ENCODE measurements at regions not wholly inside any gene's neighbourhood (a gene's known extent, or its start where the extent isn't known, plus 50 kb on each side); places are given as distances from the start of the nearest gene placed in this dataset.
A peak's percentile ranks its signal among the peaks of the same experiment; 100 is the strongest.

DNA sequence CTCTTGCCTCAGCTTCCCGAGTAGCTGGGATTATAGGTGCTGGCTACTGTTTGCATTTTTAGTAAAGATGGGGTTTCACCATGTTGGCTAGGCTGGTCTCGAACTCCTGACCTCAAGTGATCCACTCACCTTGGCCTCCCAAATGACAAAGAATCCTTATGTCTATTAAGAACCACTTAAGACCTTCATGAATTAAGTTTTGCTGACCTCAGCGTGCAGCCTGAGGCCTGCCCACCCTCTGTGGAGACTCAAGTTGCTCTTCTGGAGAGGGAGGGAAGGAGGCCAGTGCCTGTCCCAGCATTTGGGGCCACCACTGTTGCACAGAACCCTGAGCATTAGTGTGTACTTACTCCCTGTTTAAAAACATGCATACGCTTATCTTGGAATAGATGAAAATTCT, 313.3 kb downstream of the FGF9 start:
- no peak overlapping the region for H3K4me3 ChIP-seq
- WGBS, 2 donors (ENCODE audit: low coverage in 1 of 2) = 80 to 83% methylated on average over 1 to 2 of the region's 4 CpGs
- TF ChIP-seq POLR2AphosphoS5 (IDR thresholded peaks at IDR 0.05) = no peak
- TF ChIP-seq EP300 (IDR thresholded peaks at IDR 0.05) = no peak
- TF ChIP-seq POLR2A (IDR thresholded peaks at IDR 0.05) = no peak
- TF ChIP-seq, protein P1, sequence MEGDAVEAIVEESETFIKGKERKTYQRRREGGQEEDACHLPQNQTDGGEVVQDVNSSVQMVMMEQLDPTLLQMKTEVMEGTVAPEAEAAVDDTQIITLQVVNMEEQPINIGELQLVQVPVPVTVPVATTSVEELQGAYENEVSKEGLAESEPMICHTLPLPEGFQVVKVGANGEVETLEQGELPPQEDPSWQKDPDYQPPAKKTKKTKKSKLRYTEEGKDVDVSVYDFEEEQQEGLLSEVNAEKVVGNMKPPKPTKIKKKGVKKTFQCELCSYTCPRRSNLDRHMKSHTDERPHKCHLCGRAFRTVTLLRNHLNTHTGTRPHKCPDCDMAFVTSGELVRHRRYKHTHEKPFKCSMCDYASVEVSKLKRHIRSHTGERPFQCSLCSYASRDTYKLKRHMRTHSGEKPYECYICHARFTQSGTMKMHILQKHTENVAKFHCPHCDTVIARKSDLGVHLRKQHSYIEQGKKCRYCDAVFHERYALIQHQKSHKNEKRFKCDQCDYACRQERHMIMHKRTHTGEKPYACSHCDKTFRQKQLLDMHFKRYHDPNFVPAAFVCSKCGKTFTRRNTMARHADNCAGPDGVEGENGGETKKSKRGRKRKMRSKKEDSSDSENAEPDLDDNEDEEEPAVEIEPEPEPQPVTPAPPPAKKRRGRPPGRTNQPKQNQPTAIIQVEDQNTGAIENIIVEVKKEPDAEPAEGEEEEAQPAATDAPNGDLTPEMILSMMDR (IDR thresholded peaks at IDR 0.05) = no peak
- no peaks in the 10 kb centered on the region for H3K27me3 ChIP-seq
- H3K27ac ChIP-seq = no peak overlapping the region
- H3K4me1 ChIP-seq = peaks cover 0 to 8% (median 0%) of the 10 kb centered on the region in 3 donors
- H3K36me3 ChIP-seq = no peaks in the 10 kb centered on the region
- ATAC-seq = no peak
- no peaks in the 10 kb centered on the region for H3K9me3 ChIP-seq

DNA sequence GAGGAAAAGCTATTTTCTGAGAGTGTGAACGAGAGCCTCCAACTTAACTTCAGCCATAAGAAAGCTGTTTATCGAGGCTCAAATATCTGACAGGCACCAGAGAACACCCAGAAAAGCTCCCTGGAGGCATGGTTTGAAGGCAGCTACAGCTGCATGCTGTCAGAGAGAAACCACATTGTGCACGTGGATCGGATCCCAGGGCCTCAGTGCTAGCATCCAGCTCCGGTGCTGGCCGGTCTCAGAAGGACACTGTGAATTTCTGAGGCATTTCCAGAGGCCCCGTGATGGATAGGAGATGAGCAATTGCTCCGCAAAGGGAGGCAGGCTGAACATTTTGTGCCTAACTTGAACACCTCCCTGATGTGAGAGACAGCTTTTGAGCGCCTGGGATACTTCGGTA, 315.7 kb downstream of the FGF9 start:
- H3K27me3 ChIP-seq = no peaks in the 10 kb centered on the region
- TF ChIP-seq, protein P1 (IDR thresholded peaks at IDR 0.05) = no peak
- peak; percentile 56 for TF ChIP-seq POLR2AphosphoS5 (IDR thresholded peaks at IDR 0.05)
- no peak for TF ChIP-seq EP300 (IDR thresholded peaks at IDR 0.05)
- TF ChIP-seq POLR2A (IDR thresholded peaks at IDR 0.05) = no peak
- WGBS, 2 donors (ENCODE audit: low coverage in 1 of 2) = 39 to 72% methylated on average over 2 to 4 of the region's 10 CpGs
- H3K27ac ChIP-seq = peak overlapping the region in 3 of 4 donors; percentile 61 to 69 (median 68)
- no peaks in the 10 kb centered on the region for H3K9me3 ChIP-seq
- no peaks in the 10 kb centered on the region for H3K36me3 ChIP-seq
- peak; percentile 94 for ATAC-seq
- peaks cover 0 to 8% (median 0%) of the 10 kb centered on the region in 3 donors for H3K4me1 ChIP-seq
- no peak overlapping the region for H3K4me3 ChIP-seq

DNA sequence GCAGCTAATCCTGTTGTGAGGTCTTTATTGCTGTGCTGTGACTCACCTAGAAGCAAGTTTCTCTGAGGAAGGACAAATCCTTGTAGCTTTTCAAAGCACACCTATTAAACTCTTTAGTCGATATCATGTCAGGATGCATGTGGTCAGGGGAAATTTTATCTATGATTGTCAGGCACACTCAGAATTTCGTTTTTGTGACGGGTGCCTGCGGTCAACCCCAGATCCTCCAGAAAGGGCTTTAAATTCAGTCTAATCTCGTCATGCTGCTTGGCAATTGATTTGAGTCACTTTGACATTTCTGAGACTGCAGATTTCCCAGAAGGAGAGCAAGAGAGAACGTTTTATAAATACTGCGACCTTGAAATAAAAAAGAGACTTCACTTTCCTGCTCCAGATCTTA, 316.9 kb downstream of the FGF9 start:
- H3K27ac ChIP-seq = no peak overlapping the region
- no peaks in the 10 kb centered on the region for H3K36me3 ChIP-seq
- H3K4me3 ChIP-seq = no peak overlapping the region
- no peaks in the 10 kb centered on the region for H3K27me3 ChIP-seq
- ATAC-seq = no peak
- TF ChIP-seq POLR2A (IDR thresholded peaks at IDR 0.05) = no peak
- no peak for TF ChIP-seq POLR2AphosphoS5 (IDR thresholded peaks at IDR 0.05)
- TF ChIP-seq, protein P1 (IDR thresholded peaks at IDR 0.05) = no peak
- no peak for TF ChIP-seq EP300 (IDR thresholded peaks at IDR 0.05)
- H3K4me1 ChIP-seq = peaks cover 0 to 8% (median 0%) of the 10 kb centered on the region in 3 donors
- 77 to 82% methylated on average over 4 to 7 of the region's 7 CpGs for WGBS, 2 donors (ENCODE audit: low coverage in 1 of 2)
- no peaks in the 10 kb centered on the region for H3K9me3 ChIP-seq

DNA sequence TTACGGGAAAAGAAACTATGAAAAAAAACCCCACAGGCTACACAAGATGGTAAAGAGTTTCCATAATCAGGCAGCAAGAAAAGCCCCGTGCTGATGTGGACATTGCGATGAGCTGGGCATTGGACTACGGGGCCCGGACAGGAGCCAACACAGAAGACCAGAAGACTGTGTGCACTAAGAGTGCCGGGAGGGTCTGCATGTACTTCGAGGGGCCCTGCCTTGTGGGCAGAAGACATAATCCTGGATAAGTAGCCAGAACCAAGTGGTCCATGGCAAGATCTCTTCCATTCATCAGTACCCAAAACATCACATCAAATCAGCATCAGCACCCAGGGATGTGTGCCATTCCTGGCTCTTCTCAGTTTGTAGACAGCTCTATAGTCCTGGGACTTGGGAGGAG, 317.8 kb downstream of the FGF9 start:
- no peak for ATAC-seq
- WGBS, 2 donors (ENCODE audit: low coverage in 1 of 2) = 80 to 90% methylated on average over 1 to 2 of the region's 7 CpGs
- H3K4me3 ChIP-seq = no peak overlapping the region

DNA sequence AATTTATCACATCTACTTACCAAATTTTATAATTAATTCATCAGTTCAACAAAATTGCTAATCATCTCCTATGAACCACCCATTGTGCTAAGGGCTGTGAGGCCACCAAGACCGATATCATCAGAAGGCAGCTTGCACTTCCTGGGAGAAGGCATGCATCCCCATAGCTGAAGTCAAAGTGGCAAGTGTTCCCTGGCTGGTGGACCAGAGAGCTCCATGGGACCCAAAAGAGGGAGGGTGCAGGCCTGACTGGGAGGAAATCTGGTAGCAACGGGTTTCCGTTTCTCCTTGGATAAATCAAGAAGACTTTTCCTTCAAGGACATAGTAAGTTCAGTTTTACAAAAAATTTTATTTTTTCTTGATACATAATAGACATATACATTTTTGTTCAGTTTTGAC, 325.2 kb downstream of the FGF9 start:
- H3K4me3 ChIP-seq = no peak overlapping the region
- no peaks in the 10 kb centered on the region for H3K4me1 ChIP-seq
- TF ChIP-seq POLR2AphosphoS5 (IDR thresholded peaks at IDR 0.05) = no peak
- WGBS, 2 donors (ENCODE audit: low coverage in 1 of 2) = 91 to 97% methylated on average over 3 of the region's 3 CpGs
- no peaks in the 10 kb centered on the region for H3K9me3 ChIP-seq
- no peak overlapping the region for H3K27ac ChIP-seq
- no peak for ATAC-seq
- H3K27me3 ChIP-seq = peaks cover 7% of the 10 kb centered on the region
- H3K36me3 ChIP-seq = no peaks in the 10 kb centered on the region

More for the DNA sequence above, 317.8 kb downstream of the FGF9 start:
- TF ChIP-seq POLR2A (IDR thresholded peaks at IDR 0.05) = no peak
- TF ChIP-seq EP300 (IDR thresholded peaks at IDR 0.05) = no peak
- TF ChIP-seq, protein P1 (IDR thresholded peaks at IDR 0.05) = no peak
- TF ChIP-seq POLR2AphosphoS5 (IDR thresholded peaks at IDR 0.05) = no peak
- Histone ChIP-seq H3K27me3 (no peaks in the 10 kb centered on the region), H3K9me3 (no peaks in the 10 kb centered on the region), H3K36me3 (no peaks in the 10 kb centered on the region), H3K27ac (no peak overlapping the region), H3K4me1 (peaks cover 0 to 8% (median 0%) of the 10 kb centered on the region in 3 donors)

All from gastroesophageal sphincter (tissue), 4 donors.